ENCODE measurements at regions not wholly inside any gene's neighbourhood (a gene's known extent, or its start where the extent isn't known, plus 50 kb on each side); places are given as distances from the start of the nearest gene placed in this dataset.

- Histone ChIP-seq H3K9me2 (replicated peaks; ENCODE audit: low read depth, low read length) (no peaks in the 10 kb centered on the region), H3K9me3 (ENCODE audit: insufficient read depth, low read depth, low read length) (no peaks in the 10 kb centered on the region), H3K9ac (ENCODE audit: low read depth, low read length, poor library complexity, severe bottlenecking) (no peak overlapping the region), H3K4me1 (ENCODE audit: insufficient read depth, low read length, poor library complexity, severe bottlenecking) (no peaks in the 10 kb centered on the region), H3K4me2 (ENCODE audit: low read depth, low read length, poor library complexity, severe bottlenecking) (no peak overlapping the region), H3K4me3 (ENCODE audit: low read length, poor library complexity, severe bottlenecking) (no peak overlapping the region), H2AFZ (ENCODE audit: low read length) (no peak overlapping the region), H3K27me3 (ENCODE audit: insufficient read depth, low read length, poor library complexity, severe bottlenecking) (no peaks in the 10 kb centered on the region), H3K36me3 (ENCODE audit: insufficient read depth, low read length) (no peaks in the 10 kb centered on the region), H4K20me1 (ENCODE audit: insufficient read depth, low read length, poor library complexity, severe bottlenecking) (no peaks in the 10 kb centered on the region), H3K79me2 (ENCODE audit: insufficient read depth, low read length) (no peaks in the 10 kb centered on the region), H3F3A (ENCODE audit: low read depth) (no peaks in the 10 kb centered on the region)
- TF ChIP-seq EZH2phosphoT487 (IDR thresholded peaks at IDR 0.05; ENCODE audit: borderline replicate concordance) (no peak), CTCF (conservative IDR thresholded peaks at IDR 0.05; ENCODE audit: low read length) (no peak)
Measured at GRCh38 chr4:60013464-60014184, 1186.5 kb upstream of the ADGRL3 start.

GRCh38 chr4:60016971-60017370, 1183.2 kb upstream of the ADGRL3 start:
- Histone ChIP-seq H3K9me3 (ENCODE audit: insufficient read depth, low read depth, low read length) (no peaks in the 10 kb centered on the region), H3K79me2 (ENCODE audit: insufficient read depth, low read length) (no peaks in the 10 kb centered on the region), H2AFZ (ENCODE audit: low read length) (no peak overlapping the region), H3K4me1 (ENCODE audit: insufficient read depth, low read length, poor library complexity, severe bottlenecking) (no peaks in the 10 kb centered on the region), H3K4me2 (ENCODE audit: low read depth, low read length, poor library complexity, severe bottlenecking) (no peak overlapping the region), H4K20me1 (ENCODE audit: insufficient read depth, low read length, poor library complexity, severe bottlenecking) (no peaks in the 10 kb centered on the region), H3K27me3 (ENCODE audit: insufficient read depth, low read length, poor library complexity, severe bottlenecking) (no peaks in the 10 kb centered on the region), H3K4me3 (ENCODE audit: low read length, poor library complexity, severe bottlenecking) (no peak overlapping the region), H3K9ac (ENCODE audit: low read depth, low read length, poor library complexity, severe bottlenecking) (no peak overlapping the region), H3K9me2 (replicated peaks; ENCODE audit: low read depth, low read length) (no peaks in the 10 kb centered on the region), H3K36me3 (ENCODE audit: insufficient read depth, low read length) (no peaks in the 10 kb centered on the region), H3F3A (ENCODE audit: low read depth) (no peaks in the 10 kb centered on the region)
- TF ChIP-seq CTCF (conservative IDR thresholded peaks at IDR 0.05; ENCODE audit: low read length) (no peak), EZH2phosphoT487 (IDR thresholded peaks at IDR 0.05; ENCODE audit: borderline replicate concordance) (no peak)

GRCh38 chr4:60019180-60019579, 1180.9 kb upstream of the ADGRL3 start:
- Histone ChIP-seq H3K27me3 (ENCODE audit: insufficient read depth, low read length, poor library complexity, severe bottlenecking) (no peaks in the 10 kb centered on the region), H3K4me3 (ENCODE audit: low read length, poor library complexity, severe bottlenecking) (no peak overlapping the region), H2AFZ (ENCODE audit: low read length) (no peak overlapping the region), H3K9ac (ENCODE audit: low read depth, low read length, poor library complexity, severe bottlenecking) (no peak overlapping the region), H3K36me3 (ENCODE audit: insufficient read depth, low read length) (no peaks in the 10 kb centered on the region), H3K9me2 (replicated peaks; ENCODE audit: low read depth, low read length) (no peaks in the 10 kb centered on the region), H3K4me1 (ENCODE audit: insufficient read depth, low read length, poor library complexity, severe bottlenecking) (no peaks in the 10 kb centered on the region), H3K79me2 (ENCODE audit: insufficient read depth, low read length) (no peaks in the 10 kb centered on the region), H3F3A (ENCODE audit: low read depth) (no peaks in the 10 kb centered on the region), H3K4me2 (ENCODE audit: low read depth, low read length, poor library complexity, severe bottlenecking) (no peak overlapping the region), H4K20me1 (ENCODE audit: insufficient read depth, low read length, poor library complexity, severe bottlenecking) (no peaks in the 10 kb centered on the region), H3K9me3 (ENCODE audit: insufficient read depth, low read depth, low read length) (no peaks in the 10 kb centered on the region)
- TF ChIP-seq CTCF (conservative IDR thresholded peaks at IDR 0.05; ENCODE audit: low read length) (no peak), EZH2phosphoT487 (IDR thresholded peaks at IDR 0.05; ENCODE audit: borderline replicate concordance) (no peak)
